H1 (cell line): ENCODE measurements at regions not wholly inside any gene's neighbourhood (a gene's known extent, or its start where the extent isn't known, plus 50 kb on each side); places are given as distances from the start of the nearest gene placed in this dataset.

Source experiments
- CTCF ChIA-PET: fragments of 300-600 bp; sonication (Branson Sonifier 250); formaldehyde crosslinking; loops from one replicate; lab custom pipeline; 2021; ENCODE audit not compliant: partially characterized antibody; lab: Charles Lee
- POLR2A ChIA-PET: fragments of 300-600 bp; sonication (Branson Sonifier 250); formaldehyde crosslinking; loops from one replicate; lab custom pipeline; 2021; ENCODE audit warnings: inconsistent platforms; ENCODE audit not compliant: partially characterized antibody; lab: Charles Lee
- DNase-seq, 2 experiments: peaks; one replicate each; pipeline versions ENCODE4 v3.0.0 to v3.0.0-alpha.2; 2010 to 2022; ENCODE audit warnings: low spot score in 2 of 2, low read depth in 1 of 2, mixed read lengths in 1 of 2
- FAIRE-seq: peaks from 2 replicates; lab custom pipeline; 2011; peaks lifted over from hg19 to GRCh38; lab: Jason Lieb, UNC
- H2AFZ ChIP-seq: 2 replicates; pipeline ENCODE4 v1.8.1; 2012; ENCODE audit warnings: low read length, inconsistent platforms
- H2AK5ac ChIP-seq: 2 replicates; pipeline ENCODE4 v1.6.1; 2013; ENCODE audit warnings: low read depth, low read length
- H2BK120ac ChIP-seq: replicated peaks from 2 replicates; pipeline ENCODE3; 2013; ENCODE audit warnings: low read depth, low read length, inconsistent platforms
- H2BK12ac ChIP-seq: 2 replicates; pipeline ENCODE4 v1.6.1; 2013; ENCODE audit warnings: low read depth, low read length
- H2BK15ac ChIP-seq: 2 replicates; pipeline ENCODE4 v1.6.1; 2013; ENCODE audit warnings: low read length
- H2BK20ac ChIP-seq: 2 replicates; pipeline ENCODE4 v1.6.1; 2013; ENCODE audit warnings: low read length
- H2BK5ac ChIP-seq: 2 replicates; pipeline ENCODE4 v1.6.1; 2013; ENCODE audit warnings: low read depth, low read length
- H3K14ac ChIP-seq: 2 replicates; pipeline ENCODE4 v1.6.1; 2013; ENCODE audit warnings: inconsistent platforms; ENCODE audit not compliant: insufficient read length
- H3K18ac ChIP-seq: 2 replicates; pipeline ENCODE4 v1.6.1; 2013; ENCODE audit warnings: low read length; ENCODE audit errors: extremely low read depth
- H3K23ac ChIP-seq: 2 replicates; pipeline ENCODE4 v1.6.1; 2013; ENCODE audit warnings: inconsistent platforms; ENCODE audit not compliant: insufficient read length
- H3K23me2 ChIP-seq: 2 replicates; pipeline ENCODE4 v1.6.1; 2013; ENCODE audit warnings: low read depth, low read length
- H3K27ac ChIP-seq: 2 replicates; pipeline ENCODE4 v1.6.1; 2011; ENCODE audit warnings: low read depth, low read length, inconsistent platforms
- H3K27me3 ChIP-seq, 4 experiments: replicated peaks in 1 of 4; 1 replicate in 1 of 4; 2 replicates in 3 of 4; pipeline versions ENCODE4 v1.6.1 to v1.8.1; 2011 to 2013; ENCODE audit warnings: low read length in 3 of 4, mild to moderate bottlenecking in 3 of 4, inconsistent platforms in 2 of 4, mixed read lengths in 2 of 4, moderate library complexity in 1 of 4; ENCODE audit not compliant: control insufficient read depth in 3 of 4, insufficient read depth in 3 of 4; ENCODE audit errors: extremely low read depth in 1 of 4
- H3K36me3 ChIP-seq, 4 experiments: 2 replicates each; pipeline versions ENCODE4 v1.6.1 to v1.8.1; 2011 to 2013; ENCODE audit warnings: mild to moderate bottlenecking in 4 of 4, low read length in 3 of 4, moderate library complexity in 2 of 4, control low read depth in 1 of 4, inconsistent platforms in 1 of 4; ENCODE audit not compliant: insufficient read depth in 4 of 4, control insufficient read depth in 2 of 4
- H3K4ac ChIP-seq: replicated peaks from 2 replicates; pipeline ENCODE3; 2013; ENCODE audit warnings: low read length, low read depth, mixed read lengths, inconsistent platforms; ENCODE audit not compliant: insufficient read length
- H3K4me1 ChIP-seq, 4 experiments: replicated peaks in 1 of 4; 1 replicate in 1 of 4; 2 replicates in 3 of 4; pipeline versions ENCODE4 v1.6.1 to v1.8.1; 2011 to 2013; ENCODE audit warnings: low read length in 3 of 4, inconsistent platforms in 2 of 4, mixed read lengths in 1 of 4; ENCODE audit not compliant: insufficient read depth in 4 of 4, control insufficient read depth in 3 of 4
- H3K4me2 ChIP-seq, 2 experiments: 2 replicates each; pipeline versions ENCODE4 v1.6.1 to v1.8.1; 2011 to 2013; ENCODE audit warnings: low read depth in 2 of 2, low read length in 2 of 2, control low read depth in 1 of 2, inconsistent platforms in 1 of 2, mild to moderate bottlenecking in 1 of 2; ENCODE audit not compliant: insufficient read depth in 1 of 2
- H3K4me3 ChIP-seq, 4 experiments: fragments of 200-600, 300-600 bp in 1 of 4; sonication (generic), shearing (Covaris generic), sonication (Bioruptor Twin) in 1 of 4; 2 replicates each; pipeline versions ENCODE4 v1.5.1 to v1.8.1; 2011 to 2016; ENCODE audit warnings: low read length in 4 of 4, low read depth in 3 of 4, control low read depth in 2 of 4, inconsistent platforms in 2 of 4, mild to moderate bottlenecking in 2 of 4, mixed read lengths in 1 of 4, moderate library complexity in 1 of 4; ENCODE audit not compliant: insufficient read depth in 2 of 4; ENCODE audit errors: extremely low read depth in 1 of 4
- H3K56ac ChIP-seq: replicated peaks from 2 replicates; pipeline ENCODE3; 2013; ENCODE audit warnings: low read depth, mild to moderate bottlenecking, mixed read lengths, low read length, inconsistent platforms; ENCODE audit not compliant: insufficient read length
- H3K79me1 ChIP-seq: 2 replicates; pipeline ENCODE4 v1.6.1; 2013; ENCODE audit warnings: low read depth, low read length, control low read depth
- H3K79me2 ChIP-seq, 2 experiments: 2 replicates each; pipeline versions ENCODE4 v1.6.1 to v1.8.1; 2012 to 2013; ENCODE audit warnings: low read length in 2 of 2, mild to moderate bottlenecking in 2 of 2, inconsistent platforms in 1 of 2; ENCODE audit not compliant: insufficient read depth in 2 of 2, control insufficient read depth in 1 of 2
- H3K9ac ChIP-seq, 4 experiments: replicated peaks in 1 of 4; 1 replicate in 1 of 4; 2 replicates in 3 of 4; pipeline versions ENCODE4 v1.6.1 to v1.8.1; 2011 to 2013; ENCODE audit warnings: low read depth in 3 of 4, low read length in 3 of 4, control low read depth in 2 of 4, mild to moderate bottlenecking in 2 of 4, moderate library complexity in 2 of 4, inconsistent platforms in 1 of 4; ENCODE audit errors: extremely low read depth in 1 of 4
- H3K9me3 ChIP-seq, 2 experiments: 2 replicates each; pipeline versions ENCODE4 v1.6.1 to v1.8.1; 2012 to 2013; ENCODE audit warnings: mild to moderate bottlenecking in 2 of 2, moderate library complexity in 2 of 2, control low read depth in 1 of 2, inconsistent platforms in 1 of 2, low read depth in 1 of 2, low read length in 1 of 2, mixed read lengths in 1 of 2; ENCODE audit not compliant: insufficient read depth in 2 of 2
- H4K20me1 ChIP-seq, 2 experiments: replicated peaks in 1 of 2; 2 replicates each; pipeline versions ENCODE3 to v1.8.1; 2011 to 2013; ENCODE audit warnings: inconsistent platforms in 2 of 2, low read length in 2 of 2, mild to moderate bottlenecking in 1 of 2; ENCODE audit not compliant: insufficient read depth in 2 of 2, control insufficient read depth in 1 of 2
- H4K5ac ChIP-seq: 2 replicates; pipeline ENCODE4 v1.6.1; 2013; ENCODE audit warnings: low read length, low read depth, mixed read lengths, inconsistent platforms; ENCODE audit not compliant: insufficient read length
- H4K8ac ChIP-seq: 2 replicates; pipeline ENCODE4 v1.8.0; 2013; ENCODE audit warnings: mild to moderate bottlenecking, moderate library complexity, low read length, inconsistent platforms; ENCODE audit not compliant: insufficient read depth; ENCODE audit errors: extremely low read depth
- H4K91ac ChIP-seq: replicated peaks from 2 replicates; pipeline ENCODE3; 2013; ENCODE audit warnings: low read length, mixed read lengths, inconsistent platforms; ENCODE audit not compliant: insufficient read length
- CHD2 ChIP-seq: IDR thresholded peaks from 2 replicates; pipeline ENCODE4 v1.6.1; 2012; ENCODE audit warnings: low read length, improper control_type of control experiment
- EP300 ChIP-seq, 2 experiments: IDR thresholded peaks; 1 replicate in 1 of 2; 2 replicates in 1 of 2; pipeline ENCODE4 v1.6.1; 2011 to 2012; ENCODE audit warnings: low read depth in 2 of 2, low read length in 2 of 2, mild to moderate bottlenecking in 2 of 2, borderline replicate concordance in 1 of 2, inconsistent platforms in 1 of 2, moderate library complexity in 1 of 2
- FOSL1 ChIP-seq: IDR thresholded peaks from 2 replicates; pipeline ENCODE4 v1.6.1; 2011; ENCODE audit warnings: mild to moderate bottlenecking, low read depth, low read length, moderate library complexity; ENCODE audit not compliant: insufficient read depth
- GTF2F1 ChIP-seq: IDR thresholded peaks from 2 replicates; pipeline ENCODE4 v1.6.1; 2012; ENCODE audit warnings: low read depth, low read length, improper control_type of control experiment, borderline replicate concordance
- HDAC6 ChIP-seq: IDR thresholded peaks from one replicate; pipeline ENCODE4 v1.7.1; 2012; ENCODE audit warnings: low read depth, mild to moderate bottlenecking, inconsistent platforms, low read length, moderate library complexity
- JUN ChIP-seq: IDR thresholded peaks from 2 replicates; pipeline ENCODE4 v1.6.1; 2011; ENCODE audit warnings: low read depth, mild to moderate bottlenecking, improper control_type of control experiment, low read length
- KDM1A ChIP-seq: fragments of 200-600, 300-600 bp; sonication (generic); IDR thresholded peaks from 2 replicates; pipeline ENCODE4 v1.7.1; 2016; ENCODE audit warnings: mild to moderate bottlenecking, low read length, borderline replicate concordance
- KDM4A ChIP-seq: IDR thresholded peaks from one replicate; pipeline ENCODE4 v1.7.1; 2012; ENCODE audit warnings: low read depth, mild to moderate bottlenecking, moderate library complexity, low read length, inconsistent platforms; ENCODE audit not compliant: severe bottlenecking
- MAFK ChIP-seq: IDR thresholded peaks from 2 replicates; pipeline ENCODE4 v1.6.1; 2012; ENCODE audit warnings: low read depth, mild to moderate bottlenecking, improper control_type of control experiment, low read length
- NRF1 ChIP-seq: IDR thresholded peaks from 2 replicates; pipeline ENCODE4 v1.6.1; 2011; ENCODE audit warnings: mild to moderate bottlenecking, low read depth, low read length, improper control_type of control experiment
- POU5F1 ChIP-seq: IDR thresholded peaks from 2 replicates; pipeline ENCODE4 v1.6.1; 2011; ENCODE audit warnings: low read depth, mild to moderate bottlenecking, low read length, moderate library complexity
- SP1 ChIP-seq: IDR thresholded peaks from 2 replicates; pipeline ENCODE4 v1.6.1; 2011; ENCODE audit warnings: low read depth, low read length
- SP4 ChIP-seq: IDR thresholded peaks from 2 replicates; pipeline ENCODE4 v1.6.1; 2012; ENCODE audit warnings: low read length, inconsistent platforms
- TCF12 ChIP-seq: IDR thresholded peaks from 2 replicates; pipeline ENCODE4 v1.6.1; 2011; ENCODE audit warnings: low read depth, mild to moderate bottlenecking, low read length
- YY1 ChIP-seq: IDR thresholded peaks from 2 replicates; pipeline ENCODE4 v1.6.1; 2011; ENCODE audit warnings: low read depth, mild to moderate bottlenecking, low read length
- WGBS, 2 experiments: shearing (Covaris generic) in 1 of 2; methylation state at CpG; one replicate each; pipeline versions ENCODE4 v1.1.6 to v1.1.7; 2013 to 2015; ENCODE audit warnings: low lambda C conversion rate in 2 of 2, mixed read lengths in 2 of 2, inconsistent platforms in 1 of 2, low coverage in 1 of 2, missing lambda C conversion rate in 1 of 2; ENCODE audit not compliant: insufficient replicate concordance in 2 of 2, insufficient coverage in 1 of 2, insufficient read length in 1 of 2; ENCODE audit errors: extremely low coverage in 1 of 2, missing lambda C conversion rate in 1 of 2; 5-methylcytosine and 5-hydroxymethylcytosine counted together
- TF ChIP-seq, protein P1 (sequence below): IDR thresholded peaks from 2 replicates; pipeline ENCODE4 v1.6.1; 2012; ENCODE audit warnings: inconsistent platforms

DNA sequence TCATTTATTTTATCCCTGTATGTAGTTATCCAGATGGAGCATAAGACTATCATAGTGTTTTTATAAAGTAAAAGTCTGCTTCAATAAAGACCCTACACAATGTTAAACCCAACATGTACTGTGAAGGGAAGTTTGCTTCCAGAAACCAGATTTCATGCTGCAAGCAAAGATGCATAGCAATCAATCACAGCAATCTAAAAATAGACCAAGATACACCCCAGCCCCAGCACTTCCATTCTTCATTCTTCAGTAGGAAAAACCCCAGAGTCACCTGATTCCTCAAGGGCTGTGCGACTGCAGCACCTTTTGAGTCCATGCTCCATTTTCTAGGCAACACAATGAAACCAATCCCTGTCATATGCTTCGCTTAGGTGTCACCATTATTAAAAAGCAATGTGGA is 66.9 kb upstream of the PDE1C start:
- Histone ChIP-seq H3K14ac (no peak overlapping the region), H3K79me2 (no peaks in the 10 kb centered on the region), H3K36me3 (no peaks in the 10 kb centered on the region), H3K56ac (no peak overlapping the region), H4K91ac (no peak overlapping the region), H3K23ac (no peak overlapping the region), H3K18ac (no peak overlapping the region), H3K4me3 (no peak overlapping the region), H2BK20ac (no peak overlapping the region), H4K8ac (no peak overlapping the region), H3K4me1 (no peaks in the 10 kb centered on the region), H3K9ac (no peak overlapping the region), H2BK15ac (no peak overlapping the region), H3K27ac (no peak overlapping the region), H3K27me3 (no peaks in the 10 kb centered on the region), H3K4me2 (no peak overlapping the region), H4K5ac (no peak overlapping the region), H2AK5ac (no peak overlapping the region), H2BK12ac (no peak overlapping the region), H2BK5ac (no peak overlapping the region), H2AFZ (no peak overlapping the region), H3K23me2 (no peaks in the 10 kb centered on the region), H3K79me1 (no peaks in the 10 kb centered on the region), H4K20me1 (no peaks in the 10 kb centered on the region), H3K9me3 (peaks cover 0 to 6% of the 10 kb centered on the region in 2 experiments; a peak in 1 of 4 replicates), H3K4ac (no peak overlapping the region), H2BK120ac (no peak overlapping the region)
- 86% methylated on average over 2 of the region's 2 CpGs; no CpG with 5 or more reads in 1 of the 2 experiments for WGBS, 2 experiments
- ChIA-PET CTCF (no interaction called here), POLR2A (no interaction called here)
- no peak for FAIRE-seq
- DNase-seq: no peak
- TF ChIP-seq TCF12: no peak
- TF ChIP-seq SP4: no peak
- TF ChIP-seq YY1: no peak
- TF ChIP-seq, protein P1, sequence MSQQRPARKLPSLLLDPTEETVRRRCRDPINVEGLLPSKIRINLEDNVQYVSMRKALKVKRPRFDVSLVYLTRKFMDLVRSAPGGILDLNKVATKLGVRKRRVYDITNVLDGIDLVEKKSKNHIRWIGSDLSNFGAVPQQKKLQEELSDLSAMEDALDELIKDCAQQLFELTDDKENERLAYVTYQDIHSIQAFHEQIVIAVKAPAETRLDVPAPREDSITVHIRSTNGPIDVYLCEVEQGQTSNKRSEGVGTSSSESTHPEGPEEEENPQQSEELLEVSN: no peak
- TF ChIP-seq SP1: no peak
- no peak for TF ChIP-seq EP300 (IDR thresholded peaks at IDR 0.05; ENCODE audit: borderline replicate concordance in 1 of 2, low read depth in 2 of 2, low read length in 2 of 2)
- no peak for TF ChIP-seq MAFK
- no peak for TF ChIP-seq FOSL1
- no peak for TF ChIP-seq NRF1
- no peak for TF ChIP-seq KDM1A
- no peak for TF ChIP-seq HDAC6
- no peak for TF ChIP-seq GTF2F1
- no peak for TF ChIP-seq POU5F1
- no peak for TF ChIP-seq JUN
- TF ChIP-seq CHD2: no peak
- TF ChIP-seq KDM4A: no peak
